HG02798 (cell line): ENCODE measurements at regions not wholly inside any gene's neighbourhood (a gene's known extent, or its start where the extent isn't known, plus 50 kb on each side); places are given as distances from the start of the nearest gene placed in this dataset.

Source experiments
- ATAC-seq: cut with Tn5 transposase; IDR thresholded peaks from one replicate; pipeline ENCODE4 v1.9.1; 2021; ENCODE audit warnings: mild to moderate bottlenecking; ENCODE audit not compliant: unreplicated experiment, poor library complexity

GRCh38 chr5:97658116-97658900 lies 475.3 kb upstream of the RIOK2 start:
- ATAC-seq = no peak

- no peak for ATAC-seq
These were observed 483.7 kb upstream of the RIOK2 start for GRCh38 chr5:97666783-97667182.

GRCh38 chr5:97670447-97670846 lies 487.4 kb upstream of the RIOK2 start:
- ATAC-seq = no peak

GRCh38 chr5:97676608-97677007 lies 493.6 kb upstream of the RIOK2 start:
- no peak for ATAC-seq

- no peak for ATAC-seq
These were observed 511.0 kb upstream of the RIOK2 start for GRCh38 chr5:97694091-97694490.

DNA sequence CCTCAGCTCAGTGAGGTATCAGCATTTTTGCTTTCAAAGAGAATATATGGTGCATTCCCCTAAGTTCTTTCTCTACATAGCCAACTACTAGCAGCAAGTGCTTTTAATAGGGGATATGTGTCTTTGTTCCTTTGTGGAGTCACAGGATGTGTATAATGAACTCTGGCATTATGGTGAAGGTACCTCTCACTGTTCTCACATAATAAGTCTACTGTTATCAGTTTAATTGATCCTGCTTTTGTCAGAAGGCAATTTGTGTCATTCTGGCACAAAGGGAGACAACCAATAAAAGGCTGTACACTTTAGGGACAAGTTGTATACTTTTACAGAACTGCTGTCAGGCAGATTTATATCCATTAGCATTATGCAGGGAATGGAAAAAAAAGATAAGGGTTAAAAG lies 531.4 kb upstream of the RIOK2 start:
- ATAC-seq = no peak

- ATAC-seq = no peak
These were observed 543.1 kb upstream of the RIOK2 start for GRCh38 chr5:97726106-97726505.

GRCh38 chr5:97728920-97729319 lies 545.9 kb upstream of the RIOK2 start:
- no peak for ATAC-seq

DNA sequence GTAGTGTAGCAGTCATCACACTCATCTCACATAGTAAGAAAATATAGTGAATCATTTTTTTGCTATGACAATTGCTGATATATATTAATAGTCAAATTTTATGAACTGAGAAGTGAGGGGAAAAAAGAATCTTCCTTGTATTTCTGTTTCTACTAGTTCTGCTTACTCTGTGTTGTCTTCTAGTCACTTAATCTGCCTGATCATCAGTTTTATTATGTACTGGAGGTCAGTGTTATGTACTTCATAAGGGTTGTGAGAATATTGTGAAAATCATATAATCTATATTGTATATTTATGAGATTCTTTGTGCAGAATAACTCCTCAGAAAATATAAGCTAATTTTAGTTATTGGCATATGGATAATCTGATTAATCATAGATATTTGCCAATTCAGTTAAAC lies 546.9 kb upstream of the RIOK2 start:
- ATAC-seq = no peak

- ATAC-seq = no peak
These were observed 552.2 kb upstream of the RIOK2 start for GRCh38 chr5:97735209-97735608.

DNA sequence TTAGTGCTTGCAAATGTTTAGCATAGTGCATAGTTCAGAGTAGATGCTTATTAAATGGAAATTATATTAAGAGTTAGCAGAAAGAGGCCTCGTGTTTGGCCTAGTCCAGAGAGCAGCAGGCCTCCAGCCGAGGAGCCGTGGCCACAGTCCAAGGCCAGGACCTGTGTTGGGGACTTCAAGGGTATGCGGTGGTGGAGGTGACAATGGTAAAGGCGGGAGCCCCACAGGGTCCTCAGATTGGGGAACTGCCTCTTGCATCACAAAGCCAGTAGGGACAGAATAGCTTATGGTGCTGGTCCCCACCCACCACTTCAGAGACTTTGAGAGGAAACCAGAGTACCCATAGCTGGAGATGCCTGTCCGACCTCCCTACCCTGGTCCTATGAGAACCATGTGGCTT lies 554.6 kb upstream of the RIOK2 start:
- no peak for ATAC-seq

- no peak for ATAC-seq
These were observed 562.8 kb upstream of the RIOK2 start for GRCh38 chr5:97745817-97746216.

DNA sequence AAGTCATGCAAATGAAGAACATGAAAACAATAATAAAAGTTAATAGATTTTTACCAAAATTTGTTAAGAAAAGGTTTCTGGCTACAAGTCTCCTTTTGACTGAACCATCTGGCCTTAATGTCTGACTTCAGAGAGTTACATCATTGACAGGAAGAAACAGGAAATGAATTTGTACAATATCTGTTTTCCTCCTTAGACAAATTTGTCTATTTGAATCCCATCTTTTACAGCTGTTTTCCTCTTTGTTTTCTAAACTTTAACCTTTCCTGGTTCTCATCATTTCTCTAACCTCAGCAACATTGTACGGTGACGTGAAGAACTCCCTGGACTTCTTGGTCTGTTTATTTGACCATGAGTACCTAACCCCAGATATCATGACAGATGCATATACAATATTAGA lies 567.5 kb upstream of the RIOK2 start:
- no peak for ATAC-seq

DNA sequence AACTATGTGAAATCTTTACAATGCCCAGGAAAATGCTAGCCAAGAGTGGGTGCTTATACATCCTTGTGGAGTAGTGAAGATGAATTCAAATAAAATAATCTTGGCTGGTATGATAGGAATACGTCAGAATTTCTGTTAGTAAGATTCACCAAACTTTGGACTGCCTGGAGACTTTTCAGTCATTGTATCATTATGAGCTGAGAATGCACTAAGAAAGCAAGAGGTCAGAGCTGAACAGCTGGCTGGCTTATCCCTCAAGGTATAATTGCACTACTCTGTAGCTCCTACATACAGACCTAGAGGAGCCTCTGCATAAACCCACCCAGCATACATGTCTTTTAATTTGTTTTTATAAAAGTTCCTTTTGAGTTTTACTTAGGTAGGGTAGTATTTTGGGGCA lies 568.5 kb upstream of the RIOK2 start:
- ATAC-seq = no peak

GRCh38 chr5:97752871-97753270 lies 569.8 kb upstream of the RIOK2 start:
- no peak for ATAC-seq

DNA sequence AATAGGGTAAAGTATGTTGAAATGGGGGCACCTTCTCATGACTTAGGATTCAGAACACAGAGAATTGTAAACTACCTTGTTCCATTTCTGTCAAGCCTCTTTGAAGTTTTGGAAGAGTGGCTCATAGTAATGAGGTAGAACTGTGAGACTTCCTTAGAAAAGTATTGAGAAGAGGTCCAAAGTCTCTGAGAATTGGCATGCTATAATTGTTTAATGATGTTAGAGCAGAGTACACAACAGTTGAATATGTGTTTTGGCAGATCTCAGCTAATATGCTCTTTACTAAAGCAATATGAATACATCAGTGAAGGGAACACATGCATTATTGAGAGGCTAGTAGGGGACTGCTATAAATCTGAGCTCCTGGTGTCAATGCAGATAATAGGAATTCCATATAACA lies 579.4 kb upstream of the RIOK2 start:
- no peak for ATAC-seq

- no peak for ATAC-seq
These were observed 581.7 kb upstream of the RIOK2 start for GRCh38 chr5:97764700-97765099.

DNA sequence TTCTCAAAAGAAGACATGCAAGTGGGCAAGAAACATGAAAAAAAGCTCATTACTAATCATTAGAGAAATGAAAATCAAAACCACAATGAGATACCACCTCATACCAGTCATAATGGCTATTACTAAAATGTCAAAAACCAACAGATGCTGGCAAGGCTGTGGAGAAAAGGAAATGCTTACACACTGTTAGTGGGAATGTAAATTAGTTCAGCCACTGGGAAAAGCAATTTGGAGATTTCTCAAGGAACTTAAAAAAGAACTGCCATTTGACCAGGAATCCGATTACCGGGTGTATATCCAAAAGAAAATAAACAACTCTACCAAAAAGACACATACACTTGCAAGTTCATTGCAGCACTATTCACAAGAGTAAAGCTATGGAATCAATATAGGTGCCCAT lies 595.4 kb upstream of the RIOK2 start:
- no peak for ATAC-seq

DNA sequence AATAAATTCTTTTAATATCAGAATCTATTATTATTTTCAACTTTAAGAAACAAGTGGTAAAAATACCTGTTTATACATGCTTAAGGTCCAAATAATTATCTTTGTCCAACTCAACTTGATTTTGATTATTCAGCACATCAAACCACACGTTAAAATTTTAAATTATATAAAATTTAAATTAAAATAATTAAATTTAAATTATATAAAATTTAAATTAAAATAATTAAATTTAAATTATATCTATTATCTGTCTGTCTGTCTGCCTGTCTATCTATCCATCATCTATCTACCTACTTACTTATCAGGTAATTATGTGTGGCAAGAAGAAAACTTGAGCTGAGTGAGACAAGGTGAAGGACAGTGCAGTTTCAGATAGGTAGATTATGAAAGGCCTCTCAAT lies 605.3 kb upstream of the RIOK2 start:
- ATAC-seq = no peak

- ATAC-seq = no peak
These were observed 615.0 kb upstream of the RIOK2 start for GRCh38 chr5:97797994-97798451.

DNA sequence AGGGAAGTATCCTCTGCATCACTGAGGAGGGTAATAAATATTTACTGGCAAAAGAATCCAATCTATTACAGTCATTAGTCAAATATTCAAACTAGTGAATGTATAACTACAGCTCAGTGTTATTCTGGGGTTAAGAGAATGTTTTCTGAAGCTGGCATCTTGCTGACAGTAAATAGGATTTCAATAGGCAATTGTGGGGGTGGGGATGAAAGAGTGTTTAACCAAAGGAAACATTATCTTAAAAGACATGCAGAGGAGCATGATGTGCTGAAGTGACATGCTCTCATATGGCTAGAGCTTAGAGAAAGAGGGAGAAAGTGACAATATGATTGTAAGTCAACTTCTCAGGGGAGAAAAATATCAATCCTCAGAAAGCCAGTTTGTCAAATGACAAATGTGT lies 618.4 kb upstream of the RIOK2 start:
- ATAC-seq = no peak

- ATAC-seq = no peak
These were observed 637.1 kb upstream of the RIOK2 start for GRCh38 chr5:97820138-97820537.
